PFSK-1 (cell line): ENCODE measurements at regions not wholly inside any gene's neighbourhood (a gene's known extent, or its start where the extent isn't known, plus 50 kb on each side); places are given as distances from the start of the nearest gene placed in this dataset.

ENCODE experiments used
- FOXP2 ChIP-seq: optimal IDR thresholded peaks from 2 replicates; pipeline ENCODE3; 2011; ENCODE audit warnings: borderline replicate concordance, control low read depth, inconsistent platforms; ENCODE audit not compliant: insufficient read depth; ENCODE audit errors: extremely low read length, extremely low read depth
- POLR2AphosphoS5 ChIP-seq: IDR thresholded peaks from 2 replicates; pipeline ENCODE4 v1.6.1; 2012; ENCODE audit warnings: low read depth, mild to moderate bottlenecking, control low read depth, low read length, moderate library complexity
- REST ChIP-seq, 2 experiments: IDR thresholded peaks; 2 replicates each; pipeline versions ENCODE4 v1.6.1 to v1.8.0; 2011 to 2012; ENCODE audit warnings: low read depth in 2 of 2, low read length in 2 of 2, control low read depth in 1 of 2, inconsistent platforms in 1 of 2, mild to moderate bottlenecking in 1 of 2, moderate library complexity in 1 of 2; ENCODE audit not compliant: insufficient read depth in 1 of 2
- SIN3A ChIP-seq: IDR thresholded peaks from 2 replicates; pipeline ENCODE4 v1.6.1; 2012; ENCODE audit warnings: mild to moderate bottlenecking, low read length, moderate library complexity, borderline replicate concordance; ENCODE audit not compliant: insufficient read depth
- TAF1 ChIP-seq: IDR thresholded peaks from 2 replicates; pipeline ENCODE4 v1.6.1; 2012; ENCODE audit warnings: low read length, control low read depth, borderline replicate concordance; ENCODE audit not compliant: insufficient read depth

- no peak for TF ChIP-seq REST (IDR thresholded peaks at IDR 0.05; ENCODE audit: insufficient read depth in 1 of 2, low read depth in 2 of 2, low read length in 2 of 2)
- no peak for TF ChIP-seq SIN3A
- TF ChIP-seq TAF1, result no peak
- TF ChIP-seq FOXP2, result no peak
- TF ChIP-seq POLR2AphosphoS5, result no peak
These were observed 295.5 kb downstream of the KCNRG start for GRCh38 chr13:50310734-50311133.

GRCh38 chr13:50318887-50319286, 303.6 kb downstream of the KCNRG start:
- TF ChIP-seq FOXP2 (no peak), POLR2AphosphoS5 (no peak), TAF1 (no peak), REST (IDR thresholded peaks at IDR 0.05; ENCODE audit: insufficient read depth in 1 of 2, low read depth in 2 of 2, low read length in 2 of 2) (no peak), SIN3A (no peak)

GRCh38 chr13:50319635-50320255, 304.5 kb downstream of the KCNRG start:
- TF ChIP-seq SIN3A, result no peak
- no peak for TF ChIP-seq POLR2AphosphoS5
- no peak for TF ChIP-seq TAF1
- no peak for TF ChIP-seq FOXP2
- no peak for TF ChIP-seq REST (IDR thresholded peaks at IDR 0.05; ENCODE audit: insufficient read depth in 1 of 2, low read depth in 2 of 2, low read length in 2 of 2)

GRCh38 chr13:50320271-50320862, 305.1 kb downstream of the KCNRG start:
- TF ChIP-seq TAF1 (no peak), SIN3A (no peak), REST (IDR thresholded peaks at IDR 0.05; ENCODE audit: insufficient read depth in 1 of 2, low read depth in 2 of 2, low read length in 2 of 2) (no peak), POLR2AphosphoS5 (no peak), FOXP2 (no peak)
